ENCODE measurements at regions not wholly inside any gene's neighbourhood (a gene's known extent, or its start where the extent isn't known, plus 50 kb on each side); places are given as distances from the start of the nearest gene placed in this dataset.
A peak's percentile ranks its signal among the peaks of the same experiment; 100 is the strongest.

DNA sequence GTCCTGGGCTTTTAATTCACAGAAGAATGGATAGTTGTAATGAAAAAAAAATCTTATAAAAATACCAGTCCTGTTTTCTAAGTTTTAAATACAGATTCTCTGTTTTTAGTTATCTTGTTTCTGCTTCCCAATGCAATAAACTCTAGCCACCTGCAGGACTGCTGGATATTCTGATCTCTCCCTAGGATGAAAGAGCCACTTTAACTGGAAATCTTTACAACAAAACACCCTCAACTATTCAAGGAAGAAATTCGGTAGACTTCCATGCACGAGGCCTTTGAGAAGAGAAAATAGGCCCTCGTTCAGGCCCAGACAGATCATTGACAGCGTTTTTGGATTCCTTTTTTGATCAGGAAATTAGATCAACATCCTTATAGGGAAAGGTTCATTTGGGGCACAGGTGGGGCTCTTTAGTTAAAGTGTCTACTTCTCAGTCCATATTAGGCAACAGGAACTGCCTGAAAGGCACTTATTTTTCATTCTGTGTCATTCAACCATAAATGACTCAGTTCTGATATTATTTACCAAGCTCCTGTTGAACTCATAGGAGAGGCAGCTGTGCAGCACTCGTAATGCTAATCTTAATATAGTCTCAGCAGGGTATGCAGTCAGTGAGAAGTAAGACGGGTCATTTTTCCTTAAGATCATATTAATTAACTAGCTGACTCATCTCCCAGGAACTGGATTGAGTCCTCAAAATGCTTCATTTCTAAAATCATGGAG is 71.1 kb upstream of the ERRFI1 start:
- Histone ChIP-seq H3K4me1 (ENCODE audit: control insufficient read depth, insufficient read depth, low read length) (peaks cover 56% of the 10 kb centered on the region), H3K4me3 (ENCODE audit: low read depth in 2 of 2, low read length in 2 of 2) (no peak overlapping the region), H3K9me3 (ENCODE audit: control insufficient read depth, insufficient read depth, low read depth, low read length) (peaks cover 4% of the 10 kb centered on the region; the same call in 1 of the 2 replicates), H3K27me3 (ENCODE audit: control insufficient read depth, insufficient read depth, low read length) (no peaks in the 10 kb centered on the region), H3K36me3 (ENCODE audit: control insufficient read depth, insufficient read depth, low read length) (no peaks in the 10 kb centered on the region), H3K27ac (ENCODE audit: low read length) (peak overlapping the region; percentile 100)
- POLR2A ChIA-PET = interaction anchor here (0.6 to 1.4 kb wide), 11 partner anchors 14 to 78 kb away, joined by 3 to 4 read pairs (median 3); no protein-coding TSS in a partner anchor
- TF ChIP-seq POLR2AphosphoS5 (IDR thresholded peaks at IDR 0.05; ENCODE audit: low read depth, low read length) (peak; percentile 85), TCF7L2 (IDR thresholded peaks at IDR 0.05; ENCODE audit: low read depth, low read length) (peak; percentile 76)
- TF ChIP-seq, protein P1, sequence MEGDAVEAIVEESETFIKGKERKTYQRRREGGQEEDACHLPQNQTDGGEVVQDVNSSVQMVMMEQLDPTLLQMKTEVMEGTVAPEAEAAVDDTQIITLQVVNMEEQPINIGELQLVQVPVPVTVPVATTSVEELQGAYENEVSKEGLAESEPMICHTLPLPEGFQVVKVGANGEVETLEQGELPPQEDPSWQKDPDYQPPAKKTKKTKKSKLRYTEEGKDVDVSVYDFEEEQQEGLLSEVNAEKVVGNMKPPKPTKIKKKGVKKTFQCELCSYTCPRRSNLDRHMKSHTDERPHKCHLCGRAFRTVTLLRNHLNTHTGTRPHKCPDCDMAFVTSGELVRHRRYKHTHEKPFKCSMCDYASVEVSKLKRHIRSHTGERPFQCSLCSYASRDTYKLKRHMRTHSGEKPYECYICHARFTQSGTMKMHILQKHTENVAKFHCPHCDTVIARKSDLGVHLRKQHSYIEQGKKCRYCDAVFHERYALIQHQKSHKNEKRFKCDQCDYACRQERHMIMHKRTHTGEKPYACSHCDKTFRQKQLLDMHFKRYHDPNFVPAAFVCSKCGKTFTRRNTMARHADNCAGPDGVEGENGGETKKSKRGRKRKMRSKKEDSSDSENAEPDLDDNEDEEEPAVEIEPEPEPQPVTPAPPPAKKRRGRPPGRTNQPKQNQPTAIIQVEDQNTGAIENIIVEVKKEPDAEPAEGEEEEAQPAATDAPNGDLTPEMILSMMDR (IDR thresholded peaks at IDR 0.05) = no peak
- peak; percentile 96 for ATAC-seq
- DNase-seq (ENCODE audit: low read depth, low spot score) = peak; percentile 97
- no TSS peak for BruUV-seq (replicated peaks)
- intact Hi-C loops (cut with micrococcal nuclease; ENCODE audit: unreplicated experiment) (loop anchor here (5.0 to 10.0 kb wide), 2 partner anchors 70 to 218 kb away; partner anchors contain the start of genes ERRFI1 and SLC45A1), in situ Hi-C loops (cut with HindIII; ENCODE audit: low pct_unique_long_range_greater_than_20kb, low sequenced_read_pairs) (loop anchor here (5.0 to 25.0 kb wide), 2 partner anchors 60 to 215 kb away; partner anchors contain the start of gene SLC45A1)
- CTCF ChIA-PET = interaction anchor here (0.6 to 1.3 kb wide), 4 partner anchors 8 to 217 kb away, joined by 3 to 4 read pairs (median 3); no protein-coding TSS in a partner anchor

DNA sequence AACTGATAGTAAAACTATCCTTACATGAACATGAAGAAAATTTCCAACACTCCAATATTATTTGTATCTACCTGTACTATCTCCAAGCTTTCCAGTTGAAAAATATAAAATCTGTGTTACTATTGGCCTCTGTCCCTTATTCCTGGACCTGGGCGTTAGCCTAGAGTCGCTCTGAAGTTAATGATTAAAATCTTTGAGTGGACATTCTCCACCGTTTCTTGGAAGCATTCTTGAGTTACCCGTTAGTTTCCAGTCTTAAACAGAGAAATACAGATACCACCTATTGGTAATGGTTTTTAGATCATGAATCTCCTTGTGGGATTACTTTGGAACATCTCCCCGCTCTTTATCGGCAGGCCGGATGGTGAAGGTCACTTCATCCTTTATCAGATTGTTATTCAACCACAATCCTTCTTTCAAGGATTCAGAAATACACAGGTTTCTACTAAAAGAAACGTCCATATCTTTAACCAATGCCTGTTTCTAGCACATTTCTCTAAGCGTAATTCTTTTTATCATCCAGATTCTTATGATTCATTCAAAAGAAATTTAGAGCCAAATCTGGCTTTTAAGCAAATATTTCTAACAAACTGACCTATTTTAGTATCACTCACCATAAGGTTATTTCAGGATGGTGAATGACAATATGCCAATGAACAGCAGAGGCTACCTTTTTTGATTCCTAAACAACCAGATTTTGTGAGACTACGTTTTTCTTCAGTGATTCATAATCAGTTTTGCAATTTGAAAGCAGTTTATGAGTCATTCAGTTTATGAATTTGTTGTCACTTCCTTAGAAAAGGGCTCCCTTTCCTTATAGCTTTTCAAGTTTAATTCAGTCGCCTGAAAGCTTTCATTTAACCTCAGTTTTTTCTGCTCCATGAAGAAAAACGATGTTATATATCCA is 70.2 kb upstream of the ERRFI1 start:
- Histone ChIP-seq H3K36me3 (ENCODE audit: control insufficient read depth, insufficient read depth, low read length) (no peaks in the 10 kb centered on the region), H3K9me3 (ENCODE audit: control insufficient read depth, insufficient read depth, low read depth, low read length) (no peaks in the 10 kb centered on the region; the same call in 1 of the 2 replicates), H3K27me3 (ENCODE audit: control insufficient read depth, insufficient read depth, low read length) (no peaks in the 10 kb centered on the region), H3K4me1 (ENCODE audit: control insufficient read depth, insufficient read depth, low read length) (peaks cover 58% of the 10 kb centered on the region), H3K4me3 (ENCODE audit: low read depth in 2 of 2, low read length in 2 of 2) (no peak overlapping the region), H3K27ac (ENCODE audit: low read length) (peak overlapping the region; percentile 100)
- DNase-seq (ENCODE audit: low read depth, low spot score) (peak; percentile 93), ATAC-seq (peak; percentile 47)
- TF ChIP-seq, protein P2, sequence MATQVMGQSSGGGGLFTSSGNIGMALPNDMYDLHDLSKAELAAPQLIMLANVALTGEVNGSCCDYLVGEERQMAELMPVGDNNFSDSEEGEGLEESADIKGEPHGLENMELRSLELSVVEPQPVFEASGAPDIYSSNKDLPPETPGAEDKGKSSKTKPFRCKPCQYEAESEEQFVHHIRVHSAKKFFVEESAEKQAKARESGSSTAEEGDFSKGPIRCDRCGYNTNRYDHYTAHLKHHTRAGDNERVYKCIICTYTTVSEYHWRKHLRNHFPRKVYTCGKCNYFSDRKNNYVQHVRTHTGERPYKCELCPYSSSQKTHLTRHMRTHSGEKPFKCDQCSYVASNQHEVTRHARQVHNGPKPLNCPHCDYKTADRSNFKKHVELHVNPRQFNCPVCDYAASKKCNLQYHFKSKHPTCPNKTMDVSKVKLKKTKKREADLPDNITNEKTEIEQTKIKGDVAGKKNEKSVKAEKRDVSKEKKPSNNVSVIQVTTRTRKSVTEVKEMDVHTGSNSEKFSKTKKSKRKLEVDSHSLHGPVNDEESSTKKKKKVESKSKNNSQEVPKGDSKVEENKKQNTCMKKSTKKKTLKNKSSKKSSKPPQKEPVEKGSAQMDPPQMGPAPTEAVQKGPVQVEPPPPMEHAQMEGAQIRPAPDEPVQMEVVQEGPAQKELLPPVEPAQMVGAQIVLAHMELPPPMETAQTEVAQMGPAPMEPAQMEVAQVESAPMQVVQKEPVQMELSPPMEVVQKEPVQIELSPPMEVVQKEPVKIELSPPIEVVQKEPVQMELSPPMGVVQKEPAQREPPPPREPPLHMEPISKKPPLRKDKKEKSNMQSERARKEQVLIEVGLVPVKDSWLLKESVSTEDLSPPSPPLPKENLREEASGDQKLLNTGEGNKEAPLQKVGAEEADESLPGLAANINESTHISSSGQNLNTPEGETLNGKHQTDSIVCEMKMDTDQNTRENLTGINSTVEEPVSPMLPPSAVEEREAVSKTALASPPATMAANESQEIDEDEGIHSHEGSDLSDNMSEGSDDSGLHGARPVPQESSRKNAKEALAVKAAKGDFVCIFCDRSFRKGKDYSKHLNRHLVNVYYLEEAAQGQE (IDR thresholded peaks at IDR 0.05; ENCODE audit: insufficient read depth in 1 of 2, low read depth in 2 of 2, low read length in 1 of 2) = 0 out of 4 replicates have a peak, but pooled peaks of 1 of the 2 experiments have one; percentile 29
- no peak for TF ChIP-seq TCF7L2 (IDR thresholded peaks at IDR 0.05; ENCODE audit: low read depth, low read length)
- peak; percentile 20; the same call in 1 of the 2 replicates for TF ChIP-seq POLR2AphosphoS5 (IDR thresholded peaks at IDR 0.05; ENCODE audit: low read depth, low read length)
- ChIA-PET CTCF (interaction anchor here (0.7 to 1.3 kb wide), 2 partner anchors 8 to 14 kb away, joined by 3 to 4 read pairs; no protein-coding TSS in a partner anchor), POLR2A (interaction anchor here (0.7 to 1.4 kb wide), 6 partner anchors 21 to 77 kb away, joined by 3 to 4 read pairs (median 3); no protein-coding TSS in a partner anchor)
- TSS peak; percentile 96 for BruUV-seq (replicated peaks)
- in situ Hi-C loops (cut with HindIII; ENCODE audit: low pct_unique_long_range_greater_than_20kb, low sequenced_read_pairs) (loop anchor here (5.0 to 25.0 kb wide), 2 partner anchors 59 to 216 kb away; partner anchors contain the start of gene SLC45A1), intact Hi-C loops (cut with micrococcal nuclease; ENCODE audit: unreplicated experiment) (loop anchor here (5.0 to 10.0 kb wide), 2 partner anchors 69 to 218 kb away; partner anchors contain the start of genes ERRFI1 and SLC45A1)
